ENCODE measurements at regions not wholly inside any gene's neighbourhood (a gene's known extent, or its start where the extent isn't known, plus 50 kb on each side); places are given as distances from the start of the nearest gene placed in this dataset.

DNA sequence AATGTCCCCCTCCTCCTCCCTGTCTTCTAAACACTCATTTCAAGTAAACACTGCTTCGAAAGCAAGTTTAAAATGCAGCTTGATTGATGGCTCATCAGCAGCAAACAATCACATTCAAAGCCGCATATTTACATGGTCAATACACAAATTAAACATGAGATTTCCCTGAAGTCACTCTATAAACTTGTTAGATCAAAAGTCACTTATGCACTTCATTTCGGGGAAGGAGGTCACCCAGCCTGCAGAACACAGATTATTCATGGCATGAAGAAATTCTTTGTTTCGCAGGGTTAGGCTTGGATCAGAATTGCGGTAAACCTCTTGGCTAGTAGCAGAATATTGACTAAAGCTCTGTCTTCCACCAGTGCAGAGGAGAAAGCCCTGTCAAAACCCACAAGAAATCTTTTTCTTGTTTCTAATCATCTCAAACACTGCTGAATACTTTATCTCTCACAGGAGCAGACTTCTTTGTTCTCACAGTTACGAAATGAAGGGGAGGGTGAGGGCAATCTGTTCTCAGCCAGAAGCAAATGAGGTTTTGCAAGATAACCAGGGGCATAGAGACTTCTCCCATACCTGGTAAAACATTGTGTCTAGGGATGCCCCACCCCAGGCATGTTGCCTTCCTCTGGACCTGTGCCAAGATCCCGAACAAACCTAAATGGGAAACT is 133.3 kb upstream of the CHL1 start:
- Histone ChIP-seq H3K4me3 (ENCODE audit: low read depth, low read length) (no peak overlapping the region), H3K9me3 (no peaks in the 10 kb centered on the region), H3K27me3 (replicated peaks; ENCODE audit: control insufficient read depth, insufficient read depth, low read length) (no peaks in the 10 kb centered on the region), H3K36me3 (ENCODE audit: control insufficient read depth, insufficient read depth, low read length) (no peaks in the 10 kb centered on the region), H3K4me1 (no peaks in the 10 kb centered on the region)
- no peaks in the 10 kb centered on the region for H3K9me3 Mint-ChIP-seq (ENCODE audit: unreplicated experiment)
- POLR2A ChIA-PET, result no interaction called here
- no peak overlapping the region for H3K4me3 Mint-ChIP-seq (ENCODE audit: unreplicated experiment)
- H3K4me1 Mint-ChIP-seq (ENCODE audit: low read depth, unreplicated experiment), result no peaks in the 10 kb centered on the region
- H3K27me3 Mint-ChIP-seq (ENCODE audit: insufficient read depth, unreplicated experiment), result peaks cover 26% of the 10 kb centered on the region
- CTCF ChIA-PET, result no interaction called here
- no TSS peak for BruUV-seq (replicated peaks)
- no peak for DNase-seq
- TF ChIP-seq CTCF (IDR thresholded peaks at IDR 0.05; ENCODE audit: insufficient read depth in 1 of 2, low read depth in 1 of 2, low read length in 1 of 2, severe bottlenecking in 1 of 2, unreplicated experiment in 1 of 2), result no peak
- no peaks in the 10 kb centered on the region for H3K36me3 Mint-ChIP-seq (ENCODE audit: insufficient read depth, unreplicated experiment)
- no peak overlapping the region for H3K27ac Mint-ChIP-seq (ENCODE audit: unreplicated experiment)
- intact Hi-C loops (cut with micrococcal nuclease; ENCODE audit: unreplicated experiment), result no loop called here

DNA sequence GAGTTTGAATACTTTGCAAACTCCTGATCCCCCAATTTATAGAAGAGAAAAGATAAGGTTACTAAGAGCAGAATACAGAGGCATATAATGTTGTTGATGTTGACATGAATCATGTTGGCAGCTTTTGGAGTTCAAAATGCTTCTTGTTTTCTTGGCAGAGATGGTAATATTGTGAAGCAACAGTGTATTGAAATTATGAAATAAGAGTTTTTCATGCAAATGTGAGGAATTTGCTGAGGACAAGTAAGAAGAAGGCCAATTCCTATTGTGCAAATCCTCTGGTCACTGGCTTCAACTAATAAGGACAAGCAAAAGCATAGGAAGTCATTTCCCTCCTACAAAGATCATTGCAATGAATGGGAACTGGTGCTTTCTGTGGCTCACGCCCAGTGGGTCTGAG is 126.9 kb upstream of the CHL1 start:
- no peaks in the 10 kb centered on the region for H3K36me3 ChIP-seq (ENCODE audit: control insufficient read depth, insufficient read depth, low read length)
- BruUV-seq (replicated peaks), result no TSS peak
- DNase-seq, result no peak
- no peaks in the 10 kb centered on the region for H3K27me3 ChIP-seq (replicated peaks; ENCODE audit: control insufficient read depth, insufficient read depth, low read length)
- intact Hi-C loops (cut with micrococcal nuclease; ENCODE audit: unreplicated experiment), result no loop called here
- no peak overlapping the region for H3K4me3 ChIP-seq (ENCODE audit: low read depth, low read length)
- H3K9me3 Mint-ChIP-seq (ENCODE audit: unreplicated experiment), result no peaks in the 10 kb centered on the region
- ChIA-PET CTCF (no interaction called here), POLR2A (no interaction called here)
- H3K9me3 ChIP-seq, result no peaks in the 10 kb centered on the region
- H3K27ac Mint-ChIP-seq (ENCODE audit: unreplicated experiment), result no peak overlapping the region
- no peaks in the 10 kb centered on the region for H3K4me1 Mint-ChIP-seq (ENCODE audit: low read depth, unreplicated experiment)
- H3K36me3 Mint-ChIP-seq (ENCODE audit: insufficient read depth, unreplicated experiment), result no peaks in the 10 kb centered on the region
- H3K4me1 ChIP-seq, result no peaks in the 10 kb centered on the region
- peaks cover 20% of the 10 kb centered on the region for H3K27me3 Mint-ChIP-seq (ENCODE audit: insufficient read depth, unreplicated experiment)
- H3K4me3 Mint-ChIP-seq (ENCODE audit: unreplicated experiment), result no peak overlapping the region
- no peak for TF ChIP-seq CTCF (IDR thresholded peaks at IDR 0.05; ENCODE audit: insufficient read depth in 1 of 2, low read depth in 1 of 2, low read length in 1 of 2, severe bottlenecking in 1 of 2, unreplicated experiment in 1 of 2)

DNA sequence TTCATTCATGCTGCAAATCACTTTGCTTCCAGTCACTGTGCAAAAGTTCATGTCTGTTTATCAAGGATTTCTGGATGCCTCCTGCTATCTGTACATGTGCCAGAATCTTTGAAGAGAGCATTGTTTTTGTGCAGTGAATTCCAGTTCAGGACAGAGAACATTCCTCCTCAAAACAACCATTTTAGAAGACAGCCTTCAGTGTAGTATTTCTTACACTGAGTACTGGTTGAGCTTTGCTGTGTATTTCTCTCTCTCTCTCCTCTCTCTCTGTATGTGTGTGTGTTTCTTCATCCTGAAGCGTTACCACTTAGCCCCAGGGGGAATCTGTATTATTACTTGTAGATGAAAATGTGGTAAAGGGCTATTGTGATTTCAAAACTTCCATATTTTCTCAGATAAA is 123.8 kb upstream of the CHL1 start:
- Histone ChIP-seq H3K9me3 (no peaks in the 10 kb centered on the region), H3K27me3 (replicated peaks; ENCODE audit: control insufficient read depth, insufficient read depth, low read length) (no peaks in the 10 kb centered on the region), H3K36me3 (ENCODE audit: control insufficient read depth, insufficient read depth, low read length) (no peaks in the 10 kb centered on the region), H3K4me1 (no peaks in the 10 kb centered on the region), H3K4me3 (ENCODE audit: low read depth, low read length) (no peak overlapping the region)
- ChIA-PET CTCF (no interaction called here), POLR2A (no interaction called here)
- no TSS peak for BruUV-seq (replicated peaks)
- no peak for TF ChIP-seq CTCF (IDR thresholded peaks at IDR 0.05; ENCODE audit: insufficient read depth in 1 of 2, low read depth in 1 of 2, low read length in 1 of 2, severe bottlenecking in 1 of 2, unreplicated experiment in 1 of 2)
- Mint-ChIP-seq H3K4me1 (ENCODE audit: low read depth, unreplicated experiment) (no peaks in the 10 kb centered on the region), H3K4me3 (ENCODE audit: unreplicated experiment) (no peak overlapping the region), H3K9me3 (ENCODE audit: unreplicated experiment) (no peaks in the 10 kb centered on the region), H3K36me3 (ENCODE audit: insufficient read depth, unreplicated experiment) (no peaks in the 10 kb centered on the region), H3K27me3 (ENCODE audit: insufficient read depth, unreplicated experiment) (peaks cover 9% of the 10 kb centered on the region), H3K27ac (ENCODE audit: unreplicated experiment) (no peak overlapping the region)
- no peak for DNase-seq
- intact Hi-C loops (cut with micrococcal nuclease; ENCODE audit: unreplicated experiment), result no loop called here

All from Caco-2 (cell line).